ENCODE measurements at regions not wholly inside any gene's neighbourhood (a gene's known extent, or its start where the extent isn't known, plus 50 kb on each side); places are given as distances from the start of the nearest gene placed in this dataset.
A peak's percentile ranks its signal among the peaks of the same experiment; 100 is the strongest.

DNA sequence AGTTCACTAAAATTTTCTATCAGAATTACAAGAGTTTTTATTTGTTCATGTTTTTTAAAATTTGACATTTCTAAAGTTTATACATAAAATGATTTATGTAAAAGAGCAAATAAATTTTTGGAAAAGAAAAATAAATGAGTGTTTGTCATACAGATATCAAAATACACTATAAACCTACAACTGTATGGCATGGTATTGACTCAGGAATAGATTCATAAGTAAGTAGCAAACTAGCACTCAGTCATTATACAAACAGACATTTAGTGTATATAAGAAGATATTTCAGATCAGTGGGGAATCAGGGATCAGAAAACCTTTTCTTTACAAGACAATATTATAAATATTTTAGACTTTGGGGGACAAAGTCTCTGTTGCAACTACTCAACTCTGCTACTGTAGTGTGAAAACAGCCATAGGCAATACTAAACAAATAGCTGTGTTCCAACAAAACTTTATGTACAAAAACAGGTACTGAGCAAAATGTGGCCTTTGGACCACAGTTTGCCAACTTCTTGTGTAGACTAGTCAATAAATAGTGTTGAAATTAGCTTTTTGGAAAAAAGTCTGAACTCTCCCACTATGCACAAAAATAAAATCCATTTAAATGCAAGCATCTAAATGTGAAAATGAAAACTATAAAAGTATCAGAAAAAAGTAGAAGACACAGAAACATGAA lies 508.8 kb upstream of the CAMK1G start:
- Histone ChIP-seq H3K36me3 (ENCODE audit: control insufficient read depth in 1 of 2, insufficient read depth in 2 of 2, low read length in 2 of 2) (no peaks in the 10 kb centered on the region), H3K4me1 (ENCODE audit: control insufficient read depth in 1 of 2, insufficient read depth in 2 of 2, low read length in 2 of 2) (no peaks in the 10 kb centered on the region), H3K18ac (ENCODE audit: low read length) (no peak overlapping the region), H3K4me2 (ENCODE audit: low read length) (no peak overlapping the region), H3K27ac (ENCODE audit: low read depth, low read length) (no peak overlapping the region), H2AK5ac (ENCODE audit: low read length) (no peak overlapping the region), H3K27me3 (ENCODE audit: insufficient read depth, low read length) (no peaks in the 10 kb centered on the region), H3K23ac (ENCODE audit: low read length) (no peak overlapping the region), H3K79me1 (ENCODE audit: low read length) (no peaks in the 10 kb centered on the region), H3K9me3 (ENCODE audit: insufficient read depth, low read depth, low read length) (no peaks in the 10 kb centered on the region), H2BK120ac (ENCODE audit: insufficient read depth, low read length, poor library complexity) (no peak overlapping the region), H4K12ac (ENCODE audit: low read depth, low read length) (no peak overlapping the region), H2AFZ (ENCODE audit: insufficient read depth, low read length, poor library complexity) (no peak overlapping the region), H3K4me3 (ENCODE audit: low read depth, low read length) (no peak overlapping the region), H2BK12ac (ENCODE audit: low read length) (no peak overlapping the region), H3K79me2 (ENCODE audit: control insufficient read depth, insufficient read depth, low read length, poor library complexity) (no peaks in the 10 kb centered on the region), H4K8ac (ENCODE audit: low read depth, low read length) (no peak overlapping the region), H2BK5ac (ENCODE audit: low read depth, low read length, poor library complexity) (no peak overlapping the region), H3K14ac (ENCODE audit: low read length) (no peak overlapping the region), H3K4ac (ENCODE audit: low read depth, low read length) (no peak overlapping the region), H3K9ac (ENCODE audit: low read length) (no peak overlapping the region), H4K91ac (ENCODE audit: low read depth, low read length) (no peak overlapping the region)
- no peak for DNase-seq

DNA sequence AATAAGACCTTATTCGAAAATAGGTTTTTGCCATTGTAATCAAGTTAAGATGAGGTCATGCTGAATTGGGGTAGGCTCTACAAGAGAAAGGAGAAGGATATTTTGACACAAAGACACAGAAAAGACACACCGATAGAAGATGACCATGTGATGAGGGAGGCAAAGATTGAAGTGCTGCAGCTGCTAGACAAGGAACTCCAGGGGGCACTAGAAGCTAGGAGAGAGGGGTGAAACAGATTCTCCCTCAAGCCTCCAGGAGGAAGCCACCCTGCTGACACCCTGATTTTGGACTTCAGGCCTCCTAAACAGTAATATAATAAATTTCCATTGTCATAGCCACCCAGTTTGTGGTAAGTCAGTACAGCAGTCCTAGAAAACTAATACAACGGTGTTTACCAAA lies 506.8 kb upstream of the CAMK1G start:
- no CpG with 5 or more reads among the region's 3 CpGs for WGBS (ENCODE audit: extremely low coverage, insufficient coverage, insufficient read length)
- no peaks in the 10 kb centered on the region for H3K79me2 ChIP-seq (ENCODE audit: control insufficient read depth, insufficient read depth, low read length, poor library complexity)
- no peak overlapping the region for H2AFZ ChIP-seq (ENCODE audit: insufficient read depth, low read length, poor library complexity)
- no peak overlapping the region for H2BK120ac ChIP-seq (ENCODE audit: insufficient read depth, low read length, poor library complexity)
- no peak overlapping the region for H2BK5ac ChIP-seq (ENCODE audit: low read depth, low read length, poor library complexity)
- H3K18ac ChIP-seq (ENCODE audit: low read length): no peak overlapping the region
- peaks cover 3% of the 10 kb centered on the region for H3K79me1 ChIP-seq (ENCODE audit: low read length)
- H3K4me1 ChIP-seq (ENCODE audit: control insufficient read depth in 1 of 2, insufficient read depth in 2 of 2, low read length in 2 of 2): peaks cover 4 to 5% of the 10 kb centered on the region in 2 experiments
- H4K91ac ChIP-seq (ENCODE audit: low read depth, low read length): no peak overlapping the region
- no peak overlapping the region for H3K27ac ChIP-seq (ENCODE audit: low read depth, low read length)
- no peak overlapping the region for H3K9ac ChIP-seq (ENCODE audit: low read length)
- no peak overlapping the region for H3K4ac ChIP-seq (ENCODE audit: low read depth, low read length)
- H3K14ac ChIP-seq (ENCODE audit: low read length): no peak overlapping the region
- no peak overlapping the region for H3K4me3 ChIP-seq (ENCODE audit: low read depth, low read length)
- H2BK12ac ChIP-seq (ENCODE audit: low read length): no peak overlapping the region
- no peaks in the 10 kb centered on the region for H3K27me3 ChIP-seq (ENCODE audit: insufficient read depth, low read length)
- no peak overlapping the region for H2AK5ac ChIP-seq (ENCODE audit: low read length)
- H4K8ac ChIP-seq (ENCODE audit: low read depth, low read length): no peak overlapping the region
- H3K4me2 ChIP-seq (ENCODE audit: low read length): no peak overlapping the region
- DNase-seq: peak in 1 of 2 donors; percentile 18
- no peaks in the 10 kb centered on the region for H3K9me3 ChIP-seq (ENCODE audit: insufficient read depth, low read depth, low read length)
- H4K12ac ChIP-seq (ENCODE audit: low read depth, low read length): no peak overlapping the region
- no peaks in the 10 kb centered on the region for H3K36me3 ChIP-seq (ENCODE audit: control insufficient read depth in 1 of 2, insufficient read depth in 2 of 2, low read length in 2 of 2)
- H3K23ac ChIP-seq (ENCODE audit: low read length): no peak overlapping the region

DNA sequence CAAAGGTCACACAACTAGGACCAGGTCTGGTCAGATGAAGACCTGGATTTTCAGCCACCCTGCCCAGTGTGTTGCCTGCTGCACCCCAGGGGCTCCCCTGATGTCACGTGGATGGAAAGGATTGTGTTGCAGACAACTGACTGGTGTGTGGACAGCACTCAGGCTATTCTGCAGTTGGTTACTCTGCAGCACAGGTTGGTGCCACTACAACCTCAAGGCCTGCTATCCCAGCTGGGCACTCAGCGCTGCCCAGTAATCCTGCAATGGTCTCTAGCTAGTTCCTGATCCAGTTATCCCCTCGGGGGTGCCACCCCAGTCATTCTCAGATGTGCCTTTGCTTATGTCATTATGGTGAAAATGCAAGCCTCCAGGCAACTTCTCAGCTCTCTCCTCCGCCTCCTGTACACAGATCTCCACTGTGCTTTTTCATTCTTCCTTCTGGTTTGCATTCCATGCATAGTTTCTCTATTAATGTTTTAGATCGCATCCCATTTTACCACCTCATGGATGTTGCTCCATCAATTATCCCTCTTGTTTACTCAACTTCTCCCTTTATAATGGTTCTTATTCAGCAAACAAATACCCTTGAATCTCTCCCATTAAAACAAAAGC lies 503.2 kb upstream of the CAMK1G start:
- no peaks in the 10 kb centered on the region for H3K27me3 ChIP-seq (ENCODE audit: insufficient read depth, low read length)
- peak overlapping the region; percentile 51 for H3K4me3 ChIP-seq (ENCODE audit: low read depth, low read length)
- no peak overlapping the region for H2AK5ac ChIP-seq (ENCODE audit: low read length)
- peaks cover 3% of the 10 kb centered on the region for H3K79me1 ChIP-seq (ENCODE audit: low read length)
- H3K79me2 ChIP-seq (ENCODE audit: control insufficient read depth, insufficient read depth, low read length, poor library complexity): no peaks in the 10 kb centered on the region
- H3K14ac ChIP-seq (ENCODE audit: low read length): peak overlapping the region; percentile 81
- no peak overlapping the region for H3K4ac ChIP-seq (ENCODE audit: low read depth, low read length)
- H2AFZ ChIP-seq (ENCODE audit: insufficient read depth, low read length, poor library complexity): no peak overlapping the region
- H3K23ac ChIP-seq (ENCODE audit: low read length): peak overlapping the region; percentile 86
- DNase-seq: peak; percentile 7 to 28
- peak overlapping the region; percentile 36 for H3K4me2 ChIP-seq (ENCODE audit: low read length)
- H3K27ac ChIP-seq (ENCODE audit: low read depth, low read length): peak overlapping the region; percentile 21
- no peaks in the 10 kb centered on the region for H3K36me3 ChIP-seq (ENCODE audit: control insufficient read depth in 1 of 2, insufficient read depth in 2 of 2, low read length in 2 of 2)
- no peak overlapping the region for H2BK120ac ChIP-seq (ENCODE audit: insufficient read depth, low read length, poor library complexity)
- no peak overlapping the region for H2BK5ac ChIP-seq (ENCODE audit: low read depth, low read length, poor library complexity)
- H4K91ac ChIP-seq (ENCODE audit: low read depth, low read length): no peak overlapping the region
- H3K4me1 ChIP-seq (ENCODE audit: control insufficient read depth in 1 of 2, insufficient read depth in 2 of 2, low read length in 2 of 2): peaks cover 4 to 5% of the 10 kb centered on the region in 2 experiments
- no CpG with 5 or more reads among the region's 5 CpGs for WGBS (ENCODE audit: extremely low coverage, insufficient coverage, insufficient read length)
- H3K9ac ChIP-seq (ENCODE audit: low read length): no peak overlapping the region
- H2BK12ac ChIP-seq (ENCODE audit: low read length): peak overlapping the region; percentile 23
- H4K8ac ChIP-seq (ENCODE audit: low read depth, low read length): peak overlapping the region; percentile 50
- no peak overlapping the region for H4K12ac ChIP-seq (ENCODE audit: low read depth, low read length)
- no peaks in the 10 kb centered on the region for H3K9me3 ChIP-seq (ENCODE audit: insufficient read depth, low read depth, low read length)
- H3K18ac ChIP-seq (ENCODE audit: low read length): no peak overlapping the region

DNA sequence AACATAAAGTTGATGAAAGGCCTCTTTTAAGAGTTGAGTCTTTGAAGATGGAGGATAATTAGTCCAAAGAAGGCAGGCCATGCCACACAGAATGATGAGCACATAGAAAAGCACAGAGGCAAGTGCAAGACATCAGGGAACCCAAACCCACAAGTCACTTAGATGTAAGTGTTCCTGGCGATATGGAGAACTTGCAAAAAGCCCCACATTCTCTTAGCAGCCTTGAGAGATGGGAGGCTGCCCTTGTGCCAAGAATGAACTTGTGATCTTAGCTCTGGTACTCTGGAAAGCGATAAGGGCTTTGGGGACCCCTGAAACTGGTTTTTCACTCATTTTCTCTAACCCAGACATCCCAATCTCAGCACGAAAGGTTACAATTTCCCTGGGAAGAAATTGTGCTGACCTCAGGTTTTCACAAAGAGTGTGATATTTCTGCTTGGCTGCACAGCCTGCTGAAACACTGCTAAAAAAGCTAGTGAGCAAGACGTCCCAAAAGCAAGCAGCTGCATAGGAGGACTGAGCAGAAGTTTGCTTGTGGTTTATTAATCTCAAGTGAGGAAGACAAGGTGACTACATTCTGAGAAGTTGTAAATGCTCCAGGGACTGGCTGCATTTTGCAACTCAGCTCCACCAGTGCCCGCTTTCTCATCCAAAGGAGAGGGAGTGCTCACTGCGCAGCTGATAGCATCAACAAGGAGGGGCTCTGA lies 496.9 kb upstream of the CAMK1G start:
- H2BK12ac ChIP-seq (ENCODE audit: low read length): no peak overlapping the region
- no peak overlapping the region for H3K14ac ChIP-seq (ENCODE audit: low read length)
- H3K4me2 ChIP-seq (ENCODE audit: low read length): no peak overlapping the region
- no peak overlapping the region for H3K23ac ChIP-seq (ENCODE audit: low read length)
- no peak overlapping the region for H4K12ac ChIP-seq (ENCODE audit: low read depth, low read length)
- H2BK120ac ChIP-seq (ENCODE audit: insufficient read depth, low read length, poor library complexity): no peak overlapping the region
- no peaks in the 10 kb centered on the region for H3K27me3 ChIP-seq (ENCODE audit: insufficient read depth, low read length)
- H3K79me1 ChIP-seq (ENCODE audit: low read length): no peaks in the 10 kb centered on the region
- H2AFZ ChIP-seq (ENCODE audit: insufficient read depth, low read length, poor library complexity): no peak overlapping the region
- DNase-seq: no peak
- no peaks in the 10 kb centered on the region for H3K36me3 ChIP-seq (ENCODE audit: control insufficient read depth in 1 of 2, insufficient read depth in 2 of 2, low read length in 2 of 2)
- no peaks in the 10 kb centered on the region for H3K79me2 ChIP-seq (ENCODE audit: control insufficient read depth, insufficient read depth, low read length, poor library complexity)
- H4K8ac ChIP-seq (ENCODE audit: low read depth, low read length): no peak overlapping the region
- H3K27ac ChIP-seq (ENCODE audit: low read depth, low read length): no peak overlapping the region
- H2BK5ac ChIP-seq (ENCODE audit: low read depth, low read length, poor library complexity): no peak overlapping the region
- no peak overlapping the region for H2AK5ac ChIP-seq (ENCODE audit: low read length)
- H3K4me3 ChIP-seq (ENCODE audit: low read depth, low read length): no peak overlapping the region
- no peaks in the 10 kb centered on the region for H3K4me1 ChIP-seq (ENCODE audit: control insufficient read depth in 1 of 2, insufficient read depth in 2 of 2, low read length in 2 of 2)
- WGBS (ENCODE audit: extremely low coverage, insufficient coverage, insufficient read length): no CpG with 5 or more reads among the region's 6 CpGs
- H3K18ac ChIP-seq (ENCODE audit: low read length): no peak overlapping the region
- H3K9me3 ChIP-seq (ENCODE audit: insufficient read depth, low read depth, low read length): no peaks in the 10 kb centered on the region
- H4K91ac ChIP-seq (ENCODE audit: low read depth, low read length): no peak overlapping the region
- no peak overlapping the region for H3K9ac ChIP-seq (ENCODE audit: low read length)
- no peak overlapping the region for H3K4ac ChIP-seq (ENCODE audit: low read depth, low read length)
